ENCODE measurements at regions not wholly inside any gene's neighbourhood (a gene's known extent, or its start where the extent isn't known, plus 50 kb on each side); places are given as distances from the start of the nearest gene placed in this dataset.
A peak's percentile ranks its signal among the peaks of the same experiment; 100 is the strongest.

DNA sequence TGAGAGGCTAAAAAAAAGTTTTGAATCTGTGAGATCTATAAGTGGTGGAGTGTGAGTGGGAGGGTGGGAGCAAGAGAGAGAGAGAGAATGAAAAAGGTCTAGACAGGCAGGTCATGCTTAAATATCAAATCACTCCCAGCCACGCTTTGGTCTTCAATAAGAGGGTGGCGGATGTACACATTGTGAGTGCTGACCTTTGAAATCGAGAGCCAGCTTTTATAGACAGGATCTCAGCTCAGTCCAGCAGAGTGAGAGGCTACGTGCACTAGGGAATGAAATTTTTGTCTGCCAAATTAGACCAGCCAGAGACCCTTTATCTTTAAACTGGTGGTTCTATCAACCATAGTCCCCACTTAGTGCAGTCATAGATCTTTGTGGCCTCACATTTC is 342.3 kb upstream of the PROK2 start:
- no peak for DNase-seq
- TF ChIP-seq, protein P1, sequence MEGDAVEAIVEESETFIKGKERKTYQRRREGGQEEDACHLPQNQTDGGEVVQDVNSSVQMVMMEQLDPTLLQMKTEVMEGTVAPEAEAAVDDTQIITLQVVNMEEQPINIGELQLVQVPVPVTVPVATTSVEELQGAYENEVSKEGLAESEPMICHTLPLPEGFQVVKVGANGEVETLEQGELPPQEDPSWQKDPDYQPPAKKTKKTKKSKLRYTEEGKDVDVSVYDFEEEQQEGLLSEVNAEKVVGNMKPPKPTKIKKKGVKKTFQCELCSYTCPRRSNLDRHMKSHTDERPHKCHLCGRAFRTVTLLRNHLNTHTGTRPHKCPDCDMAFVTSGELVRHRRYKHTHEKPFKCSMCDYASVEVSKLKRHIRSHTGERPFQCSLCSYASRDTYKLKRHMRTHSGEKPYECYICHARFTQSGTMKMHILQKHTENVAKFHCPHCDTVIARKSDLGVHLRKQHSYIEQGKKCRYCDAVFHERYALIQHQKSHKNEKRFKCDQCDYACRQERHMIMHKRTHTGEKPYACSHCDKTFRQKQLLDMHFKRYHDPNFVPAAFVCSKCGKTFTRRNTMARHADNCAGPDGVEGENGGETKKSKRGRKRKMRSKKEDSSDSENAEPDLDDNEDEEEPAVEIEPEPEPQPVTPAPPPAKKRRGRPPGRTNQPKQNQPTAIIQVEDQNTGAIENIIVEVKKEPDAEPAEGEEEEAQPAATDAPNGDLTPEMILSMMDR (IDR thresholded peaks at IDR 0.05; ENCODE audit: low read depth, low read length), result no peak
- H3K27me3 ChIP-seq, result no peaks in the 10 kb centered on the region
- H3K36me3 ChIP-seq, result no peaks in the 10 kb centered on the region
- H3K9me3 ChIP-seq, result no peaks in the 10 kb centered on the region
- peaks cover 4% of the 10 kb centered on the region for H3K4me1 ChIP-seq
- H3K4me3 ChIP-seq (ENCODE audit: low read depth, low read length), result no peak overlapping the region

DNA sequence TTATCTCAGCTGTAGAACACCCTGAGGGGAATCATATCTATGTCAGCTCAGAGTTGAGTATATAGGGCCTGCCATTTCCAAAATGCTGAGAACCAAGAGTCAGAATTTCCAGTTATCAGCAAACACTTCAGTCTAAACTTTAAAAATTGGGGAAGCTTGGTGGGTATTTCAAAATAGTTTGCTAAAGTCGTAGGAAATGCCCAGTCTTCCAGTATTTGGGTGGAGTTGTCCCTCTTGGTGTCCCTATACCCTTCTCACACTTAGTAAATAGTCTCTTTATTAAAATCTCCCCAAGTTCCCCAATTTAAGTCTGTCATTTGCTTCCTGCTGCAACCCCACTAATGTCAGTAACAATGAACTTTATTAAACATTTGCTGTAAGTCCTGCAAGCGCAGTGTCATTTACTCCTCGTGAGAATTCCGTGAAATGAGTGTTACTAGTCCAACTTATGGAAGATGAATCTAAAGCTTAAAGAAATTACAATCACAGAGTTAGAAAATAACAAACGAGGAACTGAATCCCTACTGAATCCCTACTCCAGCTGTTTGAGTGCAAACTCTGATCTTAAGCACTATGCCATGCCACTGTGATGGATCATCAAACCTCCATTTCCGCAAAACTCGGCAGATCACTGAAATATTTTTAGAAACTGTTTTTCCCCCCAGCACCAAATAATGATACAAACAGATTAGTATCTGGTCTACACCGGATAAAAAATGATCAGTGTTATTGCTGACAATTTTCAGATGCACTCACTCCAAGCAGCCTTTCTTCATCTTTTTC is 341.7 kb upstream of the PROK2 start:
- H3K4me1 ChIP-seq, result peaks cover 4% of the 10 kb centered on the region
- H3K27me3 ChIP-seq, result no peaks in the 10 kb centered on the region
- no peak overlapping the region for H3K4me3 ChIP-seq (ENCODE audit: low read depth, low read length)
- DNase-seq, result no peak
- TF ChIP-seq, protein P1 (IDR thresholded peaks at IDR 0.05; ENCODE audit: low read depth, low read length), result no peak
- no peaks in the 10 kb centered on the region for H3K36me3 ChIP-seq
- H3K9me3 ChIP-seq, result no peaks in the 10 kb centered on the region

DNA sequence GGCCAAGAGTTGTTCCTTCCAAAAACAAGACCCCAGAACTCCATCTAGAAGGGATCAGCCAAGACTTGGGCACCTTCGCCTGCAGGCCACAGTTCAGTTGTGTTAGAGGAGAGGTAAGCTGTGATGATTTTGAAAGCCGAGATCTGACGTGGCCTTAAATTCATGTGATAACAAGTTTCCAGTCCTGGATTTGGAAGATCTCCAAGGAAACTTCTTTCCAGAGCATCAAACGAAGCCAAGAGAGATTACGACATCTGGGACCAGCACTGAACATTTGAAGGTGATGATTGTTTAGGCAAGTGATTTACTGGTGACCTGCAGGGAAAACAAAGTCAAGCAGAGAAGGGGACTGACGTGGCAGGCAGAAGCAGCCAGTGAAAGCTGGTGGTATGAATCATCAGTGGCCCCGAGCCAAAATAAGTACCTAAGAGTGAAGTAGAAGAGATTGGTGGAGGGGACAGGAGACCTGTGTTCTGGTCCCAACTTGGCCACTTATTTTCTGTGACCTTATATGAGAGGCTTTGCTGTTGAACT is 339.0 kb upstream of the PROK2 start:
- DNase-seq, result peak; percentile 77
- peaks cover 4% of the 10 kb centered on the region for H3K4me1 ChIP-seq
- H3K4me3 ChIP-seq (ENCODE audit: low read depth, low read length), result no peak overlapping the region
- no peaks in the 10 kb centered on the region for H3K9me3 ChIP-seq
- no peaks in the 10 kb centered on the region for H3K27me3 ChIP-seq
- no peaks in the 10 kb centered on the region for H3K36me3 ChIP-seq
- TF ChIP-seq, protein P1 (IDR thresholded peaks at IDR 0.05; ENCODE audit: low read depth, low read length), result no peak

DNA sequence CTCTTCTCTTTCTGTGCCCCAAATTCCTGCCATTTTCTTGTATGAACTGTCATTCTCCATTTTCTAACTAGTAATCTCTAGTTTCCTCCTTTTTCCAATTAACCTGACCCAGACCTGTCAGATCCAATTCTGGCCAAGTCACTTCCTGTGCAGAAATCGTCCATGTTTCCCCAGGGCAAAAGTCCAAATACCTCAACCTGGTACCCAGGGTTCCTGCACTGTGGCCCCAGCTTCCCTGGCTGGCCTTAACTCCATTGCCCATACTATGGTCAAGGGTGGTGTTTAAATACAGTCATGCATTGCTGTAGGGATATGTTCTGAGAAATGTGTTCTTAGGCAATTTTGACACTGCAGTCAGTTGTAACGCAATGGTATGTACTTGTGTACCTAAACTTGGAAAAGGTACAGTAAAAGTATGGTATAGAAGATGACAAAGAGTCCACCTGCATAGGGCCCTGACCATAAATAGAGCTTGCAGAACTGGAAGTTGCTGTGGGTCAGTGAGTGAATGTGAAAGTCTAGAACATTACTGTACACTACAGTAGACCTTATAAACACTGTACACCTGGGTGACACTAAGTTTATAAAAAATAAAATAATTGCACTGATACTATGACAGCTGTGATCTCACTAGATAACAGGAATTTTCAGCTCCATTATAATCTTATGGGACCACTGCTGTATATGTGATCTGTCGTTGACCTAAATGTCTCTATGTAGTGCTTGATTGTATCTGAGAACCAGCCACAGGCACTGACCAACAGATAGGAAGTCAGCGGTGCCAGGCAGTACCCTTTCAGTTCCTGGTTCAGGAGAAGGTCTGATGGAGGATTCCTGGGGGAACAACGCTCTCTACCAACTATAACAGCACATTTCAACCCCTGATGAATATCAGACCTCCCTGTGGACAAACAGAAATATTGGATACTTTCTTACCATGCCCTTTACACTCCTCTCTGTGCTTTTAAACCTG is 336.1 kb upstream of the PROK2 start:
- H3K4me3 ChIP-seq (ENCODE audit: low read depth, low read length), result no peak overlapping the region
- peaks cover 4% of the 10 kb centered on the region for H3K4me1 ChIP-seq
- no peaks in the 10 kb centered on the region for H3K27me3 ChIP-seq
- TF ChIP-seq, protein P1 (IDR thresholded peaks at IDR 0.05; ENCODE audit: low read depth, low read length), result no peak
- H3K9me3 ChIP-seq, result no peaks in the 10 kb centered on the region
- no peak for DNase-seq
- H3K36me3 ChIP-seq, result no peaks in the 10 kb centered on the region

DNA sequence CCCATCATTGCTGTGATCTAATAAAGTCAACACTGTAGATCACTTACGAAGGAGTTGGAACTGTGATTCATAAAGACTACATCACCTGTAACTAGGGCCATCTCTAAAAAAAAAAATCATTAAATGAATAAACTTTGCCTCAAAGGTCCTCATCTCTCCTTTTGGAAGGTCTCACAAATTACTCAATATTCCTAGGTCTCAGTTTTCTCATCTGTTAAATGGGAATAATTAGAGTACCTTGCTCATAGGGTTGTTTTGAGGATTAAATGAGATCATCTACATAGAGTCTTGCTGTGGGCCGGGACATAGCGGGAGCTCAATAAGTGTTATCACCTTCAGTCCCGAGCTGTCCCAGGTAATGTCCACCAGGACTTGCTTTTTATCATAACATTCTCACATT is 335.1 kb upstream of the PROK2 start:
- no peak overlapping the region for H3K4me3 ChIP-seq (ENCODE audit: low read depth, low read length)

More for the DNA sequence above, 335.1 kb upstream of the PROK2 start:
- no peak for DNase-seq
- Histone ChIP-seq H3K4me1 (peaks cover 4% of the 10 kb centered on the region), H3K9me3 (no peaks in the 10 kb centered on the region), H3K27me3 (no peaks in the 10 kb centered on the region), H3K36me3 (no peaks in the 10 kb centered on the region)
- TF ChIP-seq, protein P1 (IDR thresholded peaks at IDR 0.05; ENCODE audit: low read depth, low read length), result no peak

Data from BE2C (cell line).